GM19467 (cell line): ENCODE measurements at regions not wholly inside any gene's neighbourhood (a gene's known extent, or its start where the extent isn't known, plus 50 kb on each side); places are given as distances from the start of the nearest gene placed in this dataset.
"Not testable (repeated sequence)": the region's sequence is repeated elsewhere in the genome, so short reads cannot be mapped to it uniquely, and the experiment has no call there.

ENCODE experiments used
- ATAC-seq: cut with Tn5 transposase; IDR thresholded peaks from one replicate; pipeline ENCODE4 v1.9.1; 2021; ENCODE audit warnings: mild to moderate bottlenecking, moderate library complexity; ENCODE audit not compliant: unreplicated experiment

GRCh38 chrX:769796-770195 lies 139.2 kb downstream of the SHOX start:
- ATAC-seq, result no peak

- no peak for ATAC-seq
Measured at GRCh38 chrX:768596-768995, 138.0 kb downstream of the SHOX start.

DNA sequence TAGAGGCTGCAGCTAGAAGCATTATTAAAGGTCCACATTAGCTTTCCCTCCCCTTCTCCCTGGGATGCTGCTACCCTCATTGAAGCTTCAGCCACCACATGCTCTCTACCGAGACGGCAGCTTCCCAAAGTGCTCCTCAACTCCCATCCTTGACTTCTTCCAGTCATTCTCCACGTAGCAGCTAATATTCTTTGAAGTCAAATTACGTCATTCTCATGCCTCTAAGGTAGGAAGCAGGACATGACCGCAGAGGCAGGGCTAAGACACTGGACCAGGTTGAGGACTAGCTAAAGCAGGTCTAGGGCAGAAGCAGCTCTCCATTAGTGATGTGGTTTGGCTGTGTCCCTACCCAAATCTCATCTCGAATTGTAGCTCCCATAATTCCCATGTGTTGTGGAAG lies 128.3 kb downstream of the SHOX start:
- ATAC-seq, result no peak

- no peak for ATAC-seq
Measured at GRCh38 chrX:750812-751211, 120.2 kb downstream of the SHOX start.

GRCh38 chrX:750263-750662 lies 119.7 kb downstream of the SHOX start:
- ATAC-seq, result no peak

DNA sequence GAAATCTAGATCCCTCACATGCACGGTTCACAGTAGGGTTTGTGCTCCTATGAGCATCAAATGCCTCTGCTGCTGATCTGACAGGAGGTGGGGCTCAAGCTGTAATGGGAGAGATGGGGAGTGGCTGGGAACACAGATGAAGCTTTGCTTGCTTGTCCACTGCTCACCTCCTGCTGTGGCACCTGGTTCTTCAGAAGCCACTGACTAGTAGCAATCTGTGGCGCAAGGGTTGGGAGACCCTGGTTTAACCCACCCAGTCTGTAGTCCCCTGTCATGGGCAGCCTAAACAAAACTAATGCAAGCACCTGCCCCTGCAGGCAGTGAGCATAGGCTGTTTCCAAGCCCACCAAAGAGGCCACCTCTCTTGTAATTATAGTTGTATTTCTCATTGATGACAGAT lies 116.6 kb downstream of the SHOX start:
- no peak for ATAC-seq

GRCh38 chrX:739611-740010 lies 109.0 kb downstream of the SHOX start:
- no peak for ATAC-seq

- not testable (repeated sequence) for ATAC-seq
Measured at GRCh38 chrX:737021-737420, 106.4 kb downstream of the SHOX start.

- ATAC-seq, result no peak
Measured at GRCh38 chrX:734362-734761, 103.8 kb downstream of the SHOX start.

GRCh38 chrX:733961-734360 lies 103.4 kb downstream of the SHOX start:
- no peak for ATAC-seq

DNA sequence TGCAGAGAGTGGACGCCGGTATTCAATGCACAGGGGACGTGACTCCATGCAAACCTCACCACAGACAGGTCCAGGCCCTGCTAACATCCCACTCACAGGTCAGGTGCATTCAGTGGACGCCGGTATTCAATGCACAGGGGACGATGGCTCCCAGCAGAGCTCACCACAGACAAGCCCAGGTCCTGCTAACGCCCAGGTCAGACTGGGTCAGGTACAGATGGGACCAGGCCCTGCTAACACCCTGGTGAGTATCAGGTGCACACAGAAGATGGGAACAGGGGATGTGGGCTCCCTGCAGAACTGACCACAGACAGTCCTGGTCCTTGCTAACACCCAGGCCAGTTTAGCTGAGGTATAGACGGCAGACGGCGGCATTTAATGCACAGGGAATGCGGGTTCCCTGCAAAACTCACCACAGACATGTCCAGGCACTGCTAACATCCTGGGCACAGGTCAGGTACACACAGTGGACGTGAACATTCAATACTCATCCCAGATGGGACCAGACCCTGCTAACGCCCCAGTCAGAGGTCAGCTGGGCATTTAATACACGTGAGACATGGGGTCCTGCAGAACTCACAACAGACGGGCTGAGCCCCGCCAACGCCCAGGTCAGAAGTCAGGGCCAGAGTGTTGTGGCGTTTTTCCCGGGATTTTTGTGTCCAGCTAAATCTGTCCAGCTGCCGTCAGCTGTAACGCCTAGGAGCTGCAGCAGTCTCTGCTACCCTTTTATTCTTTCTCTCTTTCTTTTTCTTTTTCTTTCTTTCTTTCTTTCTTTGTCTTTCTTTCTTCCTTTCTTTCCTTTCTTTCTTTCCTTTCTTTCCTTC lies 99.2 kb downstream of the SHOX start:
- no peak for ATAC-seq

DNA sequence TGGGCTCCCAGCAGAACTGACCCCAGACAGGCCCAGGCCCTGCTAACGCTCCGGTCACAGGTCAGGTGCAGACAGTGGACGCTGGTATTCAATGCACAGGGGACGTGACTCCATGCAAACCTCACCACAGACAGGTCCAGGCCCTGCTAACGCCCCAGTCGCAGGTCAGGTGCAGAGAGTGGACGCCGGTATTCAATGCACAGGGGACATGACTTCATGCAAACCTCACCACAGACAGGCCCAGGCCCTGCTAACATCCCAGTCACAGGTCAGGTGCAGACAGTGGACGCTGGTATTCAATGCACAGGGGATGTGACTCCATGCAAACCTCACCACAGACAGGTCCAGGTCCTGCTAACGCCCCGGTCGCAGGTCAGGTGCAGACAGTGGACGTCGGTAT lies 98.5 kb downstream of the SHOX start:
- not testable (repeated sequence) for ATAC-seq

- not testable (repeated sequence) for ATAC-seq
Measured at GRCh38 chrX:728639-729038, 98.0 kb downstream of the SHOX start.

DNA sequence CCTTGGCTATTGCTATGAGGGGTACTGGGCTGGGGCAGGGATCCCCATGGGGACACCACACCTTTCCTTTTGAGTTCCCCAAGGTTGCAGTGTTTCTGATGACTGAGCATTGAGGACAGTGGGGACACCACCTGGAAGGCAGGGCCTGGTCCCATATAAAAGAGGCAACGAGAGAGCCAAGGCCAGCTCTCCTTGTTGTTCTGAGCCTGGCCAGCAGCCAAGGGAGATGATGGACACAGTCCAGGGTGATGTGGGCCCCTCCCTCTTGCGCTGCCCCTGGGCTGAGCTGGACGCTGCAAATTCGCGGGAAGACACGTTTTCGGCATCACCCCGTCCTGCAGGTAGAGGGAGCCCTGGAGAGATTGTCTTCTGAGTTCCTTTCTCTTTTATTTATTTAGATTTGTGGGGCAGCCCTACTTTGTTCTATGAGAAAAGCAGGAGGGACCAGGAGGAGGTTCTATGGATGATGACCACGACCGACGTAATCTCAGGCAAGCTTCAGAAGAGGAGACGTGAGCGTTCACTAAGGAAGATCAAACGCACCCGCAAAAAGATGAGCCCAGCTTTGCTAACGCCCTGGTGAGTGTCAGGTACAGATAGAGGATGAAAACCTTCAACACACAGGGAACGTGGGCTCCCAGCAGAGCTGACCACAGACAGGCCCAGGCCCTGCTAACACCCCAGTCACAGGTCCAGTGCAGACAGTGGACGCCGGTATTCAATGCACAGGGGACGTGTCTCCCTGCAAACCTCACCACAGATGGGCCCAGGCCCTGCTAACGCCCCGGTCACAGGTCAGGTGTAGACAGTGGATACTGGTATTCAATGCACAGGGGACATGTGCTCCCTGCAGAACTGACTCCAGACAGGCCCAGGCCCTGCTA lies 97.4 kb downstream of the SHOX start:
- no peak for ATAC-seq

DNA sequence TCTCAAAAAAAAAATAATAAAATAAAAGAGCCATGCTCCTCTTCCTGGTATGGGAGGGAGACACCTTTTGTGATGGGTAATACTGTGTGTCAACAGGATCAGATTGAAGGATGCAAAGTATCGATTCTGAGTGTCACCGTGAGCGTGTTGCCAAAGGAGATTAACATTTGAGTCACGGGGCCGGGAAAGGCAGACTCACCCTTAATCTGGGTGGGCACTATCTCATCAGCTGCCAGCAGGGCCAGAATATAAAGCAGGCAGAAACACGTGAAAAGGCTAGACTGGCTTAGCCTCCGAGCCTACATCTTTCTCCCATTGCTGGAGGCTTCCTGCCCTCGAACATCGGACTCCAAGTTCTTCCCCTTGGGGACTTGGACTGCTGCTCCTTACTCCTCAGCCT lies 95.4 kb downstream of the SHOX start:
- no peak for ATAC-seq

- ATAC-seq, result no peak
Measured at GRCh38 chrX:724256-724655, 93.7 kb downstream of the SHOX start.

GRCh38 chrX:723781-724180 lies 93.2 kb downstream of the SHOX start:
- ATAC-seq, result no peak

DNA sequence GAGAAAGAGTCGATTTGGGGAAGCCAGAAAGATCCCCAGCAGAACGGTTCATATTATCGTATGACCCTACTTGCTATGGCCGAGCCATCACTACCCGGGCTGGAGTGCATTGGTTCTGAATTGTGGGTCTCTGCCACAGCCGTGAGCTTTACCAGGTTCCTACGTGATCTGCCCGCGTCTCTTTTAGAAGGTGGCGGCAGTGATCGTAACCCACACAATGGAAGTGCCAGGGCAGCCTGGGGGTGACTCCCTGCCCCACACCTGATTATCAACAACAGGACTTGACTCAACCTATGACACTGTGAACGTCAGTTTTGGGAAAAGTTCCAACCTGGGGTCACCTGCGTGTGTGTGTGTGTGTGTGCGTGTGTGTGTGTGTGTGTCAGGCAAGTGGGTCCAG lies 90.8 kb downstream of the SHOX start:
- ATAC-seq, result no peak

GRCh38 chrX:720825-721224 lies 90.2 kb downstream of the SHOX start:
- ATAC-seq, result no peak

GRCh38 chrX:720250-720649 lies 89.7 kb downstream of the SHOX start:
- ATAC-seq, result no peak

DNA sequence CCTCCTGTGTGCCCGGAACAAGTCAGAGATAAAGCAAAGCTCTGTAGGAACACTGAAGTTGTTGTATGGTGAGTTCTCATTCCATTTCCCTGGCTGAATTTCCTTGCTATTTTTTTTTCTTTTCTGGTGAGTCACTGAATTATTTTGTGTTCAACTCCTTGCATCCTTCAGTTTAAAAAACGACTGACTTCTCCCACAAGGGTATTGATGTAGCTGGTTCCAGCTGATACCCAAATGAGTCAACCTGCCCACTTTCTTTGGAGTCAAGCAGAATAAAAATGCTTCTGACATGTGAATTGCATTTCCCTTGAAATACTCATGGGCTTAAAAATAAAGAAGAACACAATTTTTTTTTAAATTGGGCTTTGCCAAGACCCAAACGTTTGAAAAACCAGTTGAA lies 85.5 kb downstream of the SHOX start:
- no peak for ATAC-seq

GRCh38 chrX:714131-714530 lies 83.5 kb downstream of the SHOX start:
- ATAC-seq, result no peak
